ENCODE measurements at regions not wholly inside any gene's neighbourhood (a gene's known extent, or its start where the extent isn't known, plus 50 kb on each side); places are given as distances from the start of the nearest gene placed in this dataset.

- TF ChIP-seq CTCF (conservative IDR thresholded peaks at IDR 0.05; ENCODE audit: low read length) = no peak
- no peak for TF ChIP-seq EZH2phosphoT487 (IDR thresholded peaks at IDR 0.05; ENCODE audit: borderline replicate concordance, low read depth, low read length)
- CTCF ChIA-PET (ENCODE audit: unreplicated experiment) = no interaction called here
- no peak for DNase-seq (ENCODE audit: low spot score)
- BruUV-seq (replicated peaks) = no TSS peak
- H3K9me2 ChIP-seq (ENCODE audit: insufficient read depth, low read length) = no peaks in the 10 kb centered on the region
- H3K4me3 ChIP-seq (ENCODE audit: low read depth, low read length, poor library complexity, severe bottlenecking) = no peak overlapping the region
- no peak overlapping the region for H2AFZ ChIP-seq (ENCODE audit: low read length)
- H3K9me3 ChIP-seq (ENCODE audit: low read length) = no peaks in the 10 kb centered on the region
- POLR2A ChIA-PET = no interaction called here
- no peaks in the 10 kb centered on the region for H4K20me1 ChIP-seq (ENCODE audit: insufficient read depth, low read length)
- no peaks in the 10 kb centered on the region for H3K36me3 ChIP-seq (ENCODE audit: insufficient read depth, low read length)
- no peaks in the 10 kb centered on the region for H3K79me2 ChIP-seq (ENCODE audit: insufficient read depth, low read depth, low read length)
- no peaks in the 10 kb centered on the region for H3K4me1 ChIP-seq (ENCODE audit: insufficient read depth, low read length, poor library complexity, severe bottlenecking)
- H3K27ac ChIP-seq (ENCODE audit: low read depth, low read length, poor library complexity, severe bottlenecking) = no peak overlapping the region
- intact Hi-C loops (cut with micrococcal nuclease; ENCODE audit: unreplicated experiment) = no loop called here
- H3K4me2 ChIP-seq (ENCODE audit: low read length) = no peak overlapping the region
These were observed 85.0 kb upstream of the RAB3GAP2 start for GRCh38 chr1:220356981-220357850.

- Histone ChIP-seq H3K79me2 (ENCODE audit: insufficient read depth, low read depth, low read length) (no peaks in the 10 kb centered on the region), H3K4me1 (ENCODE audit: insufficient read depth, low read length, poor library complexity, severe bottlenecking) (no peaks in the 10 kb centered on the region), H3K9me2 (ENCODE audit: insufficient read depth, low read length) (no peaks in the 10 kb centered on the region), H3K4me3 (ENCODE audit: low read depth, low read length, poor library complexity, severe bottlenecking) (no peak overlapping the region), H3K9me3 (ENCODE audit: low read length) (no peaks in the 10 kb centered on the region), H3K4me2 (ENCODE audit: low read length) (no peak overlapping the region), H2AFZ (ENCODE audit: low read length) (no peak overlapping the region), H4K20me1 (ENCODE audit: insufficient read depth, low read length) (no peaks in the 10 kb centered on the region), H3K27ac (ENCODE audit: low read depth, low read length, poor library complexity, severe bottlenecking) (no peak overlapping the region), H3K36me3 (ENCODE audit: insufficient read depth, low read length) (no peaks in the 10 kb centered on the region)
- intact Hi-C loops (cut with micrococcal nuclease; ENCODE audit: unreplicated experiment) = no loop called here
- no TSS peak for BruUV-seq (replicated peaks)
- no peak for TF ChIP-seq CTCF (conservative IDR thresholded peaks at IDR 0.05; ENCODE audit: low read length)
- TF ChIP-seq EZH2phosphoT487 (IDR thresholded peaks at IDR 0.05; ENCODE audit: borderline replicate concordance, low read depth, low read length) = no peak
- ChIA-PET CTCF (ENCODE audit: unreplicated experiment) (no interaction called here), POLR2A (interaction anchor here (0.6 to 0.7 kb wide), 4 partner anchors 11 to 727 kb away, joined by 3 to 4 read pairs (median 3); no protein-coding TSS in a partner anchor)
- DNase-seq (ENCODE audit: low spot score) = no peak
These were observed 81.2 kb upstream of the RAB3GAP2 start for GRCh38 chr1:220353229-220354012.

All from OCI-LY7 (cell line).